ENCODE measurements at regions not wholly inside any gene's neighbourhood (a gene's known extent, or its start where the extent isn't known, plus 50 kb on each side); places are given as distances from the start of the nearest gene placed in this dataset.
"Not testable (repeated sequence)": the region's sequence is repeated elsewhere in the genome, so short reads cannot be mapped to it uniquely, and the experiment has no call there.

DNA sequence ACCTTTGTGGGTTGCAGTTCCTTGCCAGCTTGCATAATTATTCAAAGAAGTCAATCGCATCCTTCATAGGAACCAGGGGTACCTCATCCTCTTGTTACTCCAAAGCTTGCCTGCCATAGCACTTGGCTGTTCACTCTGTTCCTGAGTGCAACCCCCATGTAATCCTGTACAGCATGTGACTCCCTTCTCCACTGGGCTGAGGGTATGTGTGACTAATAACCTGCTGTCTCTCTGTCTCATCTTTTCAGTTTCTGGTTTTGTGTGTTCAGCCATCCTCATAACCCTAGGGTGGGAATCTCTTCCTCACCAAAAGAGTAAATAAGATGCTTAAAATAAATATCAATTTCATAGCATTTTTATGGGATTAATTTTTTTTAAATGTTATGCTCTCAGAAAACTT lies 351.9 kb downstream of the S1PR1 start:
- ATAC-seq, result no peak
- Histone ChIP-seq H3K9me3 (no peaks in the 10 kb centered on the region), H3K27ac (no peak overlapping the region), H3K36me3 (no peaks in the 10 kb centered on the region), H3K27me3 (no peaks in the 10 kb centered on the region), H3K4me3 (no peak overlapping the region), H3K4me1 (no peaks in the 10 kb centered on the region)
- no peak for TF ChIP-seq POLR2A (IDR thresholded peaks at IDR 0.05)
- 100% methylated on average over 1 of the region's 1 CpG; no CpG with 5 or more reads in 1 of the 2 donors for WGBS, 2 donors (ENCODE audit: low coverage in 1 of 2)

DNA sequence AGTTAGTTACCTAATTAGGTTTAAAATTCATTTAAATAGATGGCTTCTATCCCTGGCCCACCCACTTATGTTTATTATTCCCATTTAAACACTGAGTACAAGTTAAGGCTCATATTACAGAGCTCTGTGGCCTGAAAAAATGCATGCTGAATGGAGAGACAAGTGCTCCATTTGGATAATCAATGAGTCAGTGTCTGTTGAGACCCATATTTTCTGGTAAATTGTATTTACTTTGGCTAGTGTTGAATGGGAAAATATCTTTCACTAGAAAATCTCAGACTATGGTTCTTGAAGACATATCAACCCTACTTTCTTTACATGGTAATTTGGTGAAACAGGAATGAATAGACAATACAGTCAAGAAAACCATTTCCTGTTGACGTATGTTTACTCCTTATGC lies 356.0 kb downstream of the S1PR1 start:
- WGBS, 2 donors (ENCODE audit: low coverage in 1 of 2), result 76 to 80% methylated on average over 1 of the region's 1 CpG
- H3K4me3 ChIP-seq, result no peak overlapping the region
- no peaks in the 10 kb centered on the region for H3K36me3 ChIP-seq
- no peaks in the 10 kb centered on the region for H3K27me3 ChIP-seq
- TF ChIP-seq EP300 (IDR thresholded peaks at IDR 0.05) (no peak), POLR2A (IDR thresholded peaks at IDR 0.05) (no peak), POLR2AphosphoS5 (IDR thresholded peaks at IDR 0.05) (no peak)
- TF ChIP-seq, protein P1, sequence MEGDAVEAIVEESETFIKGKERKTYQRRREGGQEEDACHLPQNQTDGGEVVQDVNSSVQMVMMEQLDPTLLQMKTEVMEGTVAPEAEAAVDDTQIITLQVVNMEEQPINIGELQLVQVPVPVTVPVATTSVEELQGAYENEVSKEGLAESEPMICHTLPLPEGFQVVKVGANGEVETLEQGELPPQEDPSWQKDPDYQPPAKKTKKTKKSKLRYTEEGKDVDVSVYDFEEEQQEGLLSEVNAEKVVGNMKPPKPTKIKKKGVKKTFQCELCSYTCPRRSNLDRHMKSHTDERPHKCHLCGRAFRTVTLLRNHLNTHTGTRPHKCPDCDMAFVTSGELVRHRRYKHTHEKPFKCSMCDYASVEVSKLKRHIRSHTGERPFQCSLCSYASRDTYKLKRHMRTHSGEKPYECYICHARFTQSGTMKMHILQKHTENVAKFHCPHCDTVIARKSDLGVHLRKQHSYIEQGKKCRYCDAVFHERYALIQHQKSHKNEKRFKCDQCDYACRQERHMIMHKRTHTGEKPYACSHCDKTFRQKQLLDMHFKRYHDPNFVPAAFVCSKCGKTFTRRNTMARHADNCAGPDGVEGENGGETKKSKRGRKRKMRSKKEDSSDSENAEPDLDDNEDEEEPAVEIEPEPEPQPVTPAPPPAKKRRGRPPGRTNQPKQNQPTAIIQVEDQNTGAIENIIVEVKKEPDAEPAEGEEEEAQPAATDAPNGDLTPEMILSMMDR (IDR thresholded peaks at IDR 0.05), result no peak
- H3K9me3 ChIP-seq, result no peaks in the 10 kb centered on the region
- no peaks in the 10 kb centered on the region for H3K4me1 ChIP-seq
- ATAC-seq, result no peak
- no peak overlapping the region for H3K27ac ChIP-seq

DNA sequence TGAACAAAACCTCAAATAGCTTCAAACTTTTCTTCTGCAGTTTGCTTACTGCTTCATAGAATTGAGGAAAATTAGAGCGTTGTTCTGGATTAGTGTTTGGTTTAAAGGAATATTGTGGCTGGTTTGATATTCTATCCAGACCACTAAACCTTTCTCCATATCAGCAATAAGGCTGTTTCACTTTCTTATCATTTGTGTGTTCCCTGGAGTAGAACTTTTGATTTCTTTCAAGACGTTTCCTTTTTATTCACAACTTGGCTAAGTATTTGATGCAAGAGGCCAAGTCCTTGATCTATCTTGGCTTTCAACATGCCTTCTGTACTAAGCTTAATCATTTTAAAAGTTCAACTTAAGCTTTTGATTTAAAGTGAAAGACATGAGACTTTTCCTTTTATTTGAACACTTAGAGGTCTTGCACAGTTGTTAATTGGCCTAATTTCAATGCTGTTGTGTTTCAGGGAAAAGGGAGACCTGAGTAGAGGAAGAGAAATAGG lies 359.1 kb downstream of the S1PR1 start:
- Histone ChIP-seq H3K4me1 (no peaks in the 10 kb centered on the region), H3K4me3 (no peak overlapping the region), H3K9me3 (no peaks in the 10 kb centered on the region), H3K27ac (no peak overlapping the region), H3K27me3 (no peaks in the 10 kb centered on the region), H3K36me3 (no peaks in the 10 kb centered on the region)
- TF ChIP-seq POLR2AphosphoS5 (IDR thresholded peaks at IDR 0.05) (no peak), EP300 (IDR thresholded peaks at IDR 0.05) (no peak), POLR2A (IDR thresholded peaks at IDR 0.05) (no peak)
- TF ChIP-seq, protein P1 (IDR thresholded peaks at IDR 0.05), result no peak
- WGBS, 2 donors (ENCODE audit: low coverage in 1 of 2), result 28 to 53% methylated on average over 2 of the region's 2 CpGs
- no peak for ATAC-seq

DNA sequence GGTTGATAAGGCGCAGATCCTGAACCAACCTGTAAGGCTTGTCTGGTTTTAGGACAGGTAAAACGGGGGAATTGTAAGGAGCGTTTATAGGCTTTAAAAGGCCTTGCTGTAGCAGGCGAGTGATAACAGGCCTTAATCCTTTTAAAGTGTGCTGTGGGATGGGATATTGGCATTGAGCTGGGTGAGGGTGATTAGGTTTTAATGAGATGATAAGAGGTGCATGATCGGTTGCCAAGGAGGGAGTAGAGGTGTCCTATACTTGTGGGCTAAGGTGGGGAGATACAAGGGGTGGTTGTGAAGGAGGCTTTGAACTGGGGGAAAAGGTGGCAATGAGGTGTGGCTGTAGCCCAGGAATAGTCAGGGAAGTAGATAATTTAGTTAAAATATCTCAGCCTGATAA lies 363.8 kb downstream of the S1PR1 start:
- H3K27ac ChIP-seq, H3K4me3 ChIP-seq, H3K4me1 ChIP-seq, H3K9me3 ChIP-seq, H3K27me3 ChIP-seq, ATAC-seq, H3K36me3 ChIP-seq: not testable (repeated sequence)
- WGBS, 2 donors (ENCODE audit: low coverage in 1 of 2), result 75 to 80% methylated on average over 5 of the region's 5 CpGs

DNA sequence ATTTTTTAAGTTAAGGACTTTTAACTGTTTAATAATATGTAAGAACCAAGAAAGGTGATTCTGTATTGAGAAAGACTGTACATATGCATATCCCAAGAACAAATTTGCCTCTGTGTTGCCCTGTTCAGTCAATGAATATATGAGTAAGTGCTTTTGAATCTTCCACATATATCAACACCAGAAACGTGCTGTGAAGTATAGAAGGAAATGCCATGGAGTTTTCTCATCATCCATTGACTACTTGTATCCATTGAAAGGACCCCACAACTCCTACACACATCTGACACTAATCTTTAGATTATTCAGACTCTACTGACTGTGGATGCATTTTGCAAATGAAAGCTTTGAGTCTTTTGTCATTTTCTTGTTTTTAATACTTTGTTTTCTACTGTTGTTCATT lies 366.9 kb downstream of the S1PR1 start:
- ATAC-seq, result no peak
- TF ChIP-seq EP300 (IDR thresholded peaks at IDR 0.05) (no peak), POLR2A (IDR thresholded peaks at IDR 0.05) (no peak), POLR2AphosphoS5 (IDR thresholded peaks at IDR 0.05) (no peak)
- TF ChIP-seq, protein P1 (IDR thresholded peaks at IDR 0.05), result no peak
- H3K27ac ChIP-seq, result no peak overlapping the region
- peaks cover 0 to 2% (median 0%) of the 10 kb centered on the region in 3 donors for H3K9me3 ChIP-seq
- H3K36me3 ChIP-seq, result no peaks in the 10 kb centered on the region
- no peaks in the 10 kb centered on the region for H3K27me3 ChIP-seq
- 6 to 33% methylated on average over 1 of the region's 1 CpG for WGBS, 2 donors (ENCODE audit: low coverage in 1 of 2)
- no peak overlapping the region for H3K4me3 ChIP-seq
- H3K4me1 ChIP-seq, result no peaks in the 10 kb centered on the region

DNA sequence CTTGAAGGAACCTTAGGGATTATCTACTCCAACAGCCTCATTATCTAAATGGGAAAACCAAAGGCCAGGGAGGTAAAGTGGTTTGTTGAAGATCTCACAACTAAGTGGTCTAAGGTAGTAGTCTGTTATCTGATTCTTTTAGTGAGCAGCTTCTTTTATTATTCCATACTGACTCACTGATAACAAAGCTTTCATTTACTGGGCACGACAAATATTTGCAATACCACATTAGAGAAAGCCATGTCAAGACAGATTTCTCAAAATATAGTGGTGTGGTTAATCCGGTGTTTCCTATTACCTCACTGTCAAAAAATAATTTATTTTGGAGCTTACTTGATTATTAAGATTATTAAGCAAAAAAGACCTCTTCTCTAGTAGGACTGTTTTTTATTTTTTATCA lies 369.1 kb downstream of the S1PR1 start:
- Histone ChIP-seq H3K4me1 (no peaks in the 10 kb centered on the region), H3K27me3 (no peaks in the 10 kb centered on the region), H3K9me3 (peaks cover 0 to 22% (median 0%) of the 10 kb centered on the region in 3 donors), H3K4me3 (no peak overlapping the region), H3K27ac (no peak overlapping the region), H3K36me3 (no peaks in the 10 kb centered on the region)
- ATAC-seq, result no peak
- 34 to 75% methylated on average over 2 of the region's 2 CpGs for WGBS, 2 donors (ENCODE audit: low coverage in 1 of 2)
- TF ChIP-seq EP300 (IDR thresholded peaks at IDR 0.05), result no peak
- no peak for TF ChIP-seq POLR2AphosphoS5 (IDR thresholded peaks at IDR 0.05)
- TF ChIP-seq, protein P1 (IDR thresholded peaks at IDR 0.05), result no peak
- no peak for TF ChIP-seq POLR2A (IDR thresholded peaks at IDR 0.05)

Data from gastroesophageal sphincter (tissue), 4 donors.